ENCODE measurements at regions not wholly inside any gene's neighbourhood (a gene's known extent, or its start where the extent isn't known, plus 50 kb on each side); places are given as distances from the start of the nearest gene placed in this dataset.

- no peak for DNase-seq (ENCODE audit: extremely low spot score)
- intact Hi-C loops (cut with DNase I): no loop called here
- 75% methylated on average over 5 of the region's 5 CpGs for WGBS
- TF ChIP-seq POLR2AphosphoS5 (IDR thresholded peaks at IDR 0.05) (no peak), POLR2A (IDR thresholded peaks at IDR 0.05; ENCODE audit: low read depth) (no peak), EP300 (IDR thresholded peaks at IDR 0.05) (no peak), CTCF (IDR thresholded peaks at IDR 0.05) (no peak)
- Histone ChIP-seq H3K36me3 (no peaks in the 10 kb centered on the region), H3K4me3 (no peak overlapping the region), H3K4me1 (peaks cover 4 to 17% (median 12%) of the 10 kb centered on the region in 4 donors), H3K27ac (replicated peaks in 1 of 4) (no peak overlapping the region), H3K27me3 (no peaks in the 10 kb centered on the region), H3K9me3 (no peaks in the 10 kb centered on the region)
These were observed 322.2 kb upstream of the MYT1L start for GRCh38 chr2:2653231-2653630.

- H3K27me3 ChIP-seq: peaks cover 0 to under 1% (median 0%) of the 10 kb centered on the region in 4 donors
- 89% methylated on average over 19 of the region's 20 CpGs for WGBS
- no peaks in the 10 kb centered on the region for H3K36me3 ChIP-seq
- H3K4me3 ChIP-seq: no peak overlapping the region
- no peak for DNase-seq (ENCODE audit: extremely low spot score)
- intact Hi-C loops (cut with DNase I): no loop called here
- H3K4me1 ChIP-seq: peaks cover 0 to 5% (median 1%) of the 10 kb centered on the region in 4 donors
- no peak for TF ChIP-seq CTCF (IDR thresholded peaks at IDR 0.05)
- no peak for TF ChIP-seq POLR2A (IDR thresholded peaks at IDR 0.05; ENCODE audit: low read depth)
- TF ChIP-seq POLR2AphosphoS5 (IDR thresholded peaks at IDR 0.05): no peak
- TF ChIP-seq EP300 (IDR thresholded peaks at IDR 0.05): no peak
- H3K27ac ChIP-seq (replicated peaks in 1 of 4): no peak overlapping the region
- H3K9me3 ChIP-seq: peaks cover 0 to 4% (median 1%) of the 10 kb centered on the region in 4 donors
These were observed 319.7 kb upstream of the MYT1L start for GRCh38 chr2:2650608-2651375.

GRCh38 chr2:2649109-2650072 lies 318.3 kb upstream of the MYT1L start:
- Histone ChIP-seq H3K4me1 (no peaks in the 10 kb centered on the region), H3K27ac (replicated peaks in 1 of 4) (no peak overlapping the region), H3K36me3 (no peaks in the 10 kb centered on the region), H3K4me3 (no peak overlapping the region), H3K27me3 (peaks cover 0 to 10% (median 0%) of the 10 kb centered on the region in 4 donors), H3K9me3 (peaks cover 0 to 4% (median 1%) of the 10 kb centered on the region in 4 donors)
- TF ChIP-seq POLR2A (IDR thresholded peaks at IDR 0.05; ENCODE audit: low read depth) (no peak), POLR2AphosphoS5 (IDR thresholded peaks at IDR 0.05) (no peak), EP300 (IDR thresholded peaks at IDR 0.05) (no peak)
- intact Hi-C loops (cut with DNase I): no loop called here
- no peak for DNase-seq (ENCODE audit: extremely low spot score)
- WGBS: 83% methylated on average over 36 of the region's 36 CpGs

- H3K4me1 ChIP-seq: no peaks in the 10 kb centered on the region
- TF ChIP-seq POLR2A (IDR thresholded peaks at IDR 0.05; ENCODE audit: low read depth): no peak
- TF ChIP-seq POLR2AphosphoS5 (IDR thresholded peaks at IDR 0.05): no peak
- TF ChIP-seq EP300 (IDR thresholded peaks at IDR 0.05): no peak
- no peak for TF ChIP-seq CTCF (IDR thresholded peaks at IDR 0.05)
- intact Hi-C loops (cut with DNase I): no loop called here
- DNase-seq (ENCODE audit: extremely low spot score): no peak
- peaks cover 0 to 4% (median 1%) of the 10 kb centered on the region in 4 donors for H3K9me3 ChIP-seq
- no peaks in the 10 kb centered on the region for H3K36me3 ChIP-seq
- 87% methylated on average over 8 of the region's 8 CpGs for WGBS
- peaks cover 0 to 12% (median 0%) of the 10 kb centered on the region in 4 donors for H3K27me3 ChIP-seq
- no peak overlapping the region for H3K4me3 ChIP-seq
- no peak overlapping the region for H3K27ac ChIP-seq (replicated peaks in 1 of 4)
These were observed 317.0 kb upstream of the MYT1L start for GRCh38 chr2:2648094-2648493.

GRCh38 chr2:2647141-2647541 lies 316.1 kb upstream of the MYT1L start:
- DNase-seq (ENCODE audit: extremely low spot score): no peak
- Histone ChIP-seq H3K4me1 (no peaks in the 10 kb centered on the region), H3K4me3 (no peak overlapping the region), H3K9me3 (peaks cover 0 to 4% (median 1%) of the 10 kb centered on the region in 4 donors), H3K36me3 (no peaks in the 10 kb centered on the region), H3K27me3 (peaks cover 0 to 12% (median 0%) of the 10 kb centered on the region in 4 donors), H3K27ac (replicated peaks in 1 of 4) (no peak overlapping the region)
- no peak for TF ChIP-seq POLR2A (IDR thresholded peaks at IDR 0.05; ENCODE audit: low read depth)
- TF ChIP-seq CTCF (IDR thresholded peaks at IDR 0.05): no peak
- no peak for TF ChIP-seq EP300 (IDR thresholded peaks at IDR 0.05)
- TF ChIP-seq POLR2AphosphoS5 (IDR thresholded peaks at IDR 0.05): no peak
- WGBS: 85% methylated on average over 9 of the region's 9 CpGs
- intact Hi-C loops (cut with DNase I): no loop called here
